HL-60 (cell line): ENCODE measurements at regions not wholly inside any gene's neighbourhood (a gene's known extent, or its start where the extent isn't known, plus 50 kb on each side); places are given as distances from the start of the nearest gene placed in this dataset.

Experiments
- CTCF ChIP-seq: IDR thresholded peaks from one replicate; pipeline ENCODE4 v1.5.1; 2011; ENCODE audit warnings: low read length, control low read depth, inconsistent platforms; ENCODE audit not compliant: insufficient read depth
- POLR2AphosphoS5 ChIP-seq: IDR thresholded peaks from 2 replicates; pipeline ENCODE4 v1.6.1; 2012; ENCODE audit warnings: low read depth
- REST ChIP-seq: IDR thresholded peaks from 2 replicates; pipeline ENCODE4 v1.6.1; 2012; ENCODE audit warnings: low read depth; ENCODE audit not compliant: insufficient replicate concordance

- TF ChIP-seq CTCF (no peak), POLR2AphosphoS5 (no peak), REST (no peak)
These were observed 740.1 kb upstream of the GRM7 start for GRCh38 chr3:6120786-6121185.
